ENCODE measurements at regions not wholly inside any gene's neighbourhood (a gene's known extent, or its start where the extent isn't known, plus 50 kb on each side); places are given as distances from the start of the nearest gene placed in this dataset.

- Histone ChIP-seq H3K36me3 (ENCODE audit: insufficient read depth) (no peaks in the 10 kb centered on the region), H3K27me3 (ENCODE audit: insufficient read depth) (no peaks in the 10 kb centered on the region), H3K4me2 (no peak overlapping the region), H3K79me2 (replicated peaks; ENCODE audit: insufficient read depth) (no peaks in the 10 kb centered on the region), H3K4me3 (no peak overlapping the region), H3K27ac (ENCODE audit: low read depth) (no peak overlapping the region), H3K9me2 (ENCODE audit: insufficient read depth) (no peaks in the 10 kb centered on the region), H3K4me1 (ENCODE audit: insufficient read depth) (no peaks in the 10 kb centered on the region), H4K20me1 (replicated peaks; ENCODE audit: insufficient read depth) (no peaks in the 10 kb centered on the region), H2AFZ (no peak overlapping the region), H3F3A (replicated peaks; ENCODE audit: low read depth) (no peaks in the 10 kb centered on the region)
- ATAC-seq (no peak), DNase-seq (ENCODE audit: low spot score) (no peak)
- no peak overlapping the region for H3K4me3 Mint-ChIP-seq
- no peaks in the 10 kb centered on the region for H3K9me3 Mint-ChIP-seq
- no peaks in the 10 kb centered on the region for H3K4me1 Mint-ChIP-seq
- H3K36me3 Mint-ChIP-seq (ENCODE audit: low read depth): no peaks in the 10 kb centered on the region
- H3K27me3 Mint-ChIP-seq (ENCODE audit: insufficient read depth, low read depth, poor library complexity): no peaks in the 10 kb centered on the region
- TF ChIP-seq POLR2AphosphoS5 (IDR thresholded peaks at IDR 0.05; ENCODE audit: low read depth) (no peak), EZH2phosphoT487 (IDR thresholded peaks at IDR 0.05; ENCODE audit: unreplicated experiment) (no peak), ZNF114 (CRISPR knock-in tag; IDR thresholded peaks at IDR 0.05) (no peak), ZNF331 (CRISPR knock-in tag; IDR thresholded peaks at IDR 0.05; ENCODE audit: low read depth) (no peak), JUNB (IDR thresholded peaks at IDR 0.05; ENCODE audit: unreplicated experiment) (no peak), REST (IDR thresholded peaks at IDR 0.05; ENCODE audit: unreplicated experiment) (no peak), EZH2 (IDR thresholded peaks at IDR 0.05; ENCODE audit: low read depth, unreplicated experiment) (no peak), ETS1 (IDR thresholded peaks at IDR 0.05) (no peak), NANOG (IDR thresholded peaks at IDR 0.05; ENCODE audit: borderline replicate concordance) (no peak), CREB1 (CRISPR knock-in tag; IDR thresholded peaks at IDR 0.05; ENCODE audit: low read depth) (no peak), STAT1 (IDR thresholded peaks at IDR 0.05; ENCODE audit: unreplicated experiment) (no peak)
- TF ChIP-seq, protein P1, sequence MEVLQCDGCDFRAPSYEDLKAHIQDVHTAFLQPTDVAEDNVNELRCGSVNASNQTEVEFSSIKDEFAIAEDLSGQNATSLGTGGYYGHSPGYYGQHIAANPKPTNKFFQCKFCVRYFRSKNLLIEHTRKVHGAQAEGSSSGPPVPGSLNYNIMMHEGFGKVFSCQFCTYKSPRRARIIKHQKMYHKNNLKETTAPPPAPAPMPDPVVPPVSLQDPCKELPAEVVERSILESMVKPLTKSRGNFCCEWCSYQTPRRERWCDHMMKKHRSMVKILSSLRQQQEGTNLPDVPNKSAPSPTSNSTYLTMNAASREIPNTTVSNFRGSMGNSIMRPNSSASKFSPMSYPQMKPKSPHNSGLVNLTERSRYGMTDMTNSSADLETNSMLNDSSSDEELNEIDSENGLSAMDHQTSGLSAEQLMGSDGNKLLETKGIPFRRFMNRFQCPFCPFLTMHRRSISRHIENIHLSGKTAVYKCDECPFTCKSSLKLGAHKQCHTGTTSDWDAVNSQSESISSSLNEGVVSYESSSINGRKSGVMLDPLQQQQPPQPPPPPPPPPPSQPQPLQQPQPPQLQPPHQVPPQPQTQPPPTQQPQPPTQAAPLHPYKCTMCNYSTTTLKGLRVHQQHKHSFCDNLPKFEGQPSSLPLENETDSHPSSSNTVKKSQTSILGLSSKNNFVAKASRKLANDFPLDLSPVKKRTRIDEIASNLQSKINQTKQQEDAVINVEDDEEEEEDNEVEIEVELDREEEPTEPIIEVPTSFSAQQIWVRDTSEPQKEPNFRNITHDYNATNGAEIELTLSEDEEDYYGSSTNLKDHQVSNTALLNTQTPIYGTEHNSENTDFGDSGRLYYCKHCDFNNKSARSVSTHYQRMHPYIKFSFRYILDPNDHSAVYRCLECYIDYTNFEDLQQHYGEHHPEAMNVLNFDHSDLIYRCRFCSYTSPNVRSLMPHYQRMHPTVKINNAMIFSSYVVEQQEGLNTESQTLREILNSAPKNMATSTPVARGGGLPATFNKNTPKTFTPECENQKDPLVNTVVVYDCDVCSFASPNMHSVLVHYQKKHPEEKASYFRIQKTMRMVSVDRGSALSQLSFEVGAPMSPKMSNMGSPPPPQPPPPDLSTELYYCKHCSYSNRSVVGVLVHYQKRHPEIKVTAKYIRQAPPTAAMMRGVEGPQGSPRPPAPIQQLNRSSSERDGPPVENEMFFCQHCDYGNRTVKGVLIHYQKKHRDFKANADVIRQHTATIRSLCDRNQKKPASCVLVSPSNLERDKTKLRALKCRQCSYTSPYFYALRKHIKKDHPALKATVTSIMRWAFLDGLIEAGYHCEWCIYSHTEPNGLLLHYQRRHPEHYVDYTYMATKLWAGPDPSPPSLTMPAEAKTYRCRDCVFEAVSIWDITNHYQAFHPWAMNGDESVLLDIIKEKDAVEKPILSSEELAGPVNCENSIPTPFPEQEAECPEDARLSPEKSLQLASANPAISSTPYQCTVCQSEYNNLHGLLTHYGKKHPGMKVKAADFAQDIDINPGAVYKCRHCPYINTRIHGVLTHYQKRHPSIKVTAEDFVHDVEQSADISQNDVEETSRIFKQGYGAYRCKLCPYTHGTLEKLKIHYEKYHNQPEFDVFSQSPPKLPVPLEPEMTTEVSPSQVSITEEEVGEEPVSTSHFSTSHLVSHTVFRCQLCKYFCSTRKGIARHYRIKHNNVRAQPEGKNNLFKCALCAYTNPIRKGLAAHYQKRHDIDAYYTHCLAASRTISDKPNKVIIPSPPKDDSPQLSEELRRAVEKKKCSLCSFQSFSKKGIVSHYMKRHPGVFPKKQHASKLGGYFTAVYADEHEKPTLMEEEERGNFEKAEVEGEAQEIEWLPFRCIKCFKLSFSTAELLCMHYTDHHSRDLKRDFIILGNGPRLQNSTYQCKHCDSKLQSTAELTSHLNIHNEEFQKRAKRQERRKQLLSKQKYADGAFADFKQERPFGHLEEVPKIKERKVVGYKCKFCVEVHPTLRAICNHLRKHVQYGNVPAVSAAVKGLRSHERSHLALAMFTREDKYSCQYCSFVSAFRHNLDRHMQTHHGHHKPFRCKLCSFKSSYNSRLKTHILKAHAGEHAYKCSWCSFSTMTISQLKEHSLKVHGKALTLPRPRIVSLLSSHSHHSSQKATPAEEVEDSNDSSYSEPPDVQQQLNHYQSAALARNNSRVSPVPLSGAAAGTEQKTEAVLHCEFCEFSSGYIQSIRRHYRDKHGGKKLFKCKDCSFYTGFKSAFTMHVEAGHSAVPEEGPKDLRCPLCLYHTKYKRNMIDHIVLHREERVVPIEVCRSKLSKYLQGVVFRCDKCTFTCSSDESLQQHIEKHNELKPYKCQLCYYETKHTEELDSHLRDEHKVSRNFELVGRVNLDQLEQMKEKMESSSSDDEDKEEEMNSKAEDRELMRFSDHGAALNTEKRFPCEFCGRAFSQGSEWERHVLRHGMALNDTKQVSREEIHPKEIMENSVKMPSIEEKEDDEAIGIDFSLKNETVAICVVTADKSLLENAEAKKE (CRISPR knock-in tag; IDR thresholded peaks at IDR 0.05): no peak
- TF ChIP-seq, protein P2, sequence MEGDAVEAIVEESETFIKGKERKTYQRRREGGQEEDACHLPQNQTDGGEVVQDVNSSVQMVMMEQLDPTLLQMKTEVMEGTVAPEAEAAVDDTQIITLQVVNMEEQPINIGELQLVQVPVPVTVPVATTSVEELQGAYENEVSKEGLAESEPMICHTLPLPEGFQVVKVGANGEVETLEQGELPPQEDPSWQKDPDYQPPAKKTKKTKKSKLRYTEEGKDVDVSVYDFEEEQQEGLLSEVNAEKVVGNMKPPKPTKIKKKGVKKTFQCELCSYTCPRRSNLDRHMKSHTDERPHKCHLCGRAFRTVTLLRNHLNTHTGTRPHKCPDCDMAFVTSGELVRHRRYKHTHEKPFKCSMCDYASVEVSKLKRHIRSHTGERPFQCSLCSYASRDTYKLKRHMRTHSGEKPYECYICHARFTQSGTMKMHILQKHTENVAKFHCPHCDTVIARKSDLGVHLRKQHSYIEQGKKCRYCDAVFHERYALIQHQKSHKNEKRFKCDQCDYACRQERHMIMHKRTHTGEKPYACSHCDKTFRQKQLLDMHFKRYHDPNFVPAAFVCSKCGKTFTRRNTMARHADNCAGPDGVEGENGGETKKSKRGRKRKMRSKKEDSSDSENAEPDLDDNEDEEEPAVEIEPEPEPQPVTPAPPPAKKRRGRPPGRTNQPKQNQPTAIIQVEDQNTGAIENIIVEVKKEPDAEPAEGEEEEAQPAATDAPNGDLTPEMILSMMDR (conservative IDR thresholded peaks at IDR 0.05; ENCODE audit: low read depth in 2 of 2): no peak
- H3K27ac Mint-ChIP-seq: no peak overlapping the region
Measured at GRCh38 chr5:28726815-28727214, 1688.4 kb upstream of the CDH9 start.

Data from GM23338 (cell line).